ENCODE measurements at regions not wholly inside any gene's neighbourhood (a gene's known extent, or its start where the extent isn't known, plus 50 kb on each side); places are given as distances from the start of the nearest gene placed in this dataset.

DNA sequence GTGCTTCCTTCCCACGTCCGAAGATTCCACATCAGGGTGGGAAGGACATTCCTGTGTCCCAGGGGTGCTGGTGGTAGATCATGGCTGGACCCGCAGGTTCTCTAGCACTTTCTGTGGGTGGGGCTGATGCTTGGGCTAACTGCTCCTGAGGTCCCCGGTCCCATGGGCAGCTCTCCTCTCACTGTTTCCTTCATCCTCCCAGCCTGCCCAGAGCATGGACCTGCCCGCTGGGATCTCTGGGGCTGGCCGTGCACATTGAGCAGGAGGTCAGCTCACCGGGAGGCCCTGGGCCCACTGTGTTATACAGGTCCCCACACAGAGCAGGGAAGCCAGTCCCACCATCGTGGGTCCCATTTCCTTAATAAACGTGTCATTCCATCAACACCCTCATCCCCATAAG is 502.3 kb downstream of the TCERG1L start:
- no TSS peak for BruUV-seq (replicated peaks)
- Histone ChIP-seq H3K9ac (ENCODE audit: low read length) (no peak overlapping the region), H3K4me1 (ENCODE audit: insufficient read depth, low read length) (no peaks in the 10 kb centered on the region), H3K79me2 (ENCODE audit: low read length) (no peaks in the 10 kb centered on the region), H3K36me3 (ENCODE audit: low read depth, low read length) (no peaks in the 10 kb centered on the region), H3K9me3 (ENCODE audit: low read length) (no peaks in the 10 kb centered on the region), H3K9me2 (replicated peaks; ENCODE audit: low read length) (no peaks in the 10 kb centered on the region), H3F3A (ENCODE audit: low read length, unreplicated experiment) (no peaks in the 10 kb centered on the region), H3K4me2 (ENCODE audit: low read length) (no peak overlapping the region), H3K4me3 (ENCODE audit: low read length) (no peak overlapping the region), H4K20me1 (ENCODE audit: low read length) (no peaks in the 10 kb centered on the region), H3K27ac (ENCODE audit: low read length) (no peak overlapping the region), H3K27me3 (ENCODE audit: low read length) (no peaks in the 10 kb centered on the region), H2AFZ (ENCODE audit: low read length) (no peak overlapping the region)
- ATAC-seq (no peak), DNase-seq (no peak)
- TF ChIP-seq EZH2phosphoT487 (IDR thresholded peaks at IDR 0.05; ENCODE audit: borderline replicate concordance, low read length) (no peak), EZH2 (IDR thresholded peaks at IDR 0.05; ENCODE audit: low read length, unreplicated experiment) (no peak)
- TF ChIP-seq, protein P1, sequence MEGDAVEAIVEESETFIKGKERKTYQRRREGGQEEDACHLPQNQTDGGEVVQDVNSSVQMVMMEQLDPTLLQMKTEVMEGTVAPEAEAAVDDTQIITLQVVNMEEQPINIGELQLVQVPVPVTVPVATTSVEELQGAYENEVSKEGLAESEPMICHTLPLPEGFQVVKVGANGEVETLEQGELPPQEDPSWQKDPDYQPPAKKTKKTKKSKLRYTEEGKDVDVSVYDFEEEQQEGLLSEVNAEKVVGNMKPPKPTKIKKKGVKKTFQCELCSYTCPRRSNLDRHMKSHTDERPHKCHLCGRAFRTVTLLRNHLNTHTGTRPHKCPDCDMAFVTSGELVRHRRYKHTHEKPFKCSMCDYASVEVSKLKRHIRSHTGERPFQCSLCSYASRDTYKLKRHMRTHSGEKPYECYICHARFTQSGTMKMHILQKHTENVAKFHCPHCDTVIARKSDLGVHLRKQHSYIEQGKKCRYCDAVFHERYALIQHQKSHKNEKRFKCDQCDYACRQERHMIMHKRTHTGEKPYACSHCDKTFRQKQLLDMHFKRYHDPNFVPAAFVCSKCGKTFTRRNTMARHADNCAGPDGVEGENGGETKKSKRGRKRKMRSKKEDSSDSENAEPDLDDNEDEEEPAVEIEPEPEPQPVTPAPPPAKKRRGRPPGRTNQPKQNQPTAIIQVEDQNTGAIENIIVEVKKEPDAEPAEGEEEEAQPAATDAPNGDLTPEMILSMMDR (conservative IDR thresholded peaks at IDR 0.05; ENCODE audit: low read depth, low read length), result no peak
- CTCF ChIA-PET, result no interaction called here
- intact Hi-C loops (cut with micrococcal nuclease), result no loop called here
- POLR2A ChIA-PET (ENCODE audit: unreplicated experiment), result no interaction called here

DNA sequence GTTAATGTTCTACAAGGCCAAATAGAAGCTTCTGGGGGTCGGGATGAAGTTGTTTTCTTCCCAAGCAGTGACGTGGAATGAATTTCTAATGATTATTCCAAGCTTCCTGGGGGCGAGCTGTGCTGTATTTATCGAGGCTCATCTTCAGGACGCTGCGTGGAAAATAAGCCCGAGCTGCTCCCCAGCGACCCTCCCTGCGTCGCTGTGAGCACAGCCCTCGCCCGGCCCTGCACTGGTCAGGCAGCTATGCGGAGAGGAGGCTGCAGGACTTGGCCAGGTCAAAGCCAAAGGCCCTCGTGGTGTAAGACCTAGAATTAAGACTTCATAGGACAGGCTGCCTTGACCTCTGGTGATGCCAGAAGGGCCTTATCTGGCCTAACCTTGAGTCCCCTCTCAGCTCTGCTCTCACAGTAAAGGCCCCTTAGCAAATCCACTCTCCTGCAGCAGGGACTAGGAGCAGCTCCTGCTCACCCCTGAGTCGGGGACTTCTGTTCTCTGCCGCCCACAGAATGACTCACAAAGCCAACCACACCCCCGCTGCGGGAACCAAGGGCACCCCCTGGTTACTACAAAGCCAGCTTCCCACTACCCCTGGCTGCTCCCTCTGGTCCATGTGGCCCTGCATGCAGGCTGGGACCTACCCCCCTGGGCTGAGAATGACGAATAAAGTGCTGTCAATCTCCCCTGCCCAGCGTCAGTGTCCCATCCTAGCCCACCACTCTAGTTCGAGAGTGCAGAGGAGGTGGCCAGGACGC is 501.6 kb downstream of the TCERG1L start:
- Histone ChIP-seq H3K4me1 (ENCODE audit: insufficient read depth, low read length) (no peaks in the 10 kb centered on the region), H3F3A (ENCODE audit: low read length, unreplicated experiment) (no peaks in the 10 kb centered on the region), H3K79me2 (ENCODE audit: low read length) (no peaks in the 10 kb centered on the region), H3K36me3 (ENCODE audit: low read depth, low read length) (no peaks in the 10 kb centered on the region), H3K27me3 (ENCODE audit: low read length) (no peaks in the 10 kb centered on the region), H3K4me3 (ENCODE audit: low read length) (no peak overlapping the region), H3K9me3 (ENCODE audit: low read length) (no peaks in the 10 kb centered on the region), H3K4me2 (ENCODE audit: low read length) (no peak overlapping the region), H3K27ac (ENCODE audit: low read length) (no peak overlapping the region), H4K20me1 (ENCODE audit: low read length) (no peaks in the 10 kb centered on the region), H3K9ac (ENCODE audit: low read length) (no peak overlapping the region), H2AFZ (ENCODE audit: low read length) (no peak overlapping the region), H3K9me2 (replicated peaks; ENCODE audit: low read length) (no peaks in the 10 kb centered on the region)
- ChIA-PET POLR2A (ENCODE audit: unreplicated experiment) (no interaction called here), CTCF (no interaction called here)
- no peak for TF ChIP-seq EZH2 (IDR thresholded peaks at IDR 0.05; ENCODE audit: low read length, unreplicated experiment)
- TF ChIP-seq, protein P1 (conservative IDR thresholded peaks at IDR 0.05; ENCODE audit: low read depth, low read length), result no peak
- TF ChIP-seq EZH2phosphoT487 (IDR thresholded peaks at IDR 0.05; ENCODE audit: borderline replicate concordance, low read length), result no peak
- no TSS peak for BruUV-seq (replicated peaks)
- DNase-seq (no peak), ATAC-seq (no peak)
- intact Hi-C loops (cut with micrococcal nuclease), result no loop called here

DNA sequence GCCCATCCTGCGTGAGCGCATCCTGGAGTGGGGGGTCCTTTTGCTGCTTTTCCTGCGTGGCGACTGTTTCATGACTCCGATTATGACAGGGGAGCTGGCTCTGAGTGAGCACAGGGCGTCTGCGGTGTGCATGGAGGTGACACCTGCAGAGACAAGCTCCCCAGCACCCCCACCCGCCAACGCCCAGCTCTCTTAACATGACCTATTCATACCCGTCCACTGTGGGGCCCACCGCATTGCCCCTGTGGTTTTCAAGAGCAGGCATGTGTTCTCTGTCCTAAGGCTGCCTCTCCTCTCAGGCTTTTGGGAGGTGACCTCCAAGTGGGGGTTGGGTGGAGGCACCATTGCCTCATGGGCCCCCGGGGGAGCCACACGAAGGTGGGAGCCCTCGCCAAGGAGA is 500.7 kb downstream of the TCERG1L start:
- Histone ChIP-seq H3K4me1 (ENCODE audit: insufficient read depth, low read length) (no peaks in the 10 kb centered on the region), H3K9ac (ENCODE audit: low read length) (no peak overlapping the region), H3K4me3 (ENCODE audit: low read length) (no peak overlapping the region), H4K20me1 (ENCODE audit: low read length) (no peaks in the 10 kb centered on the region), H3F3A (ENCODE audit: low read length, unreplicated experiment) (no peaks in the 10 kb centered on the region), H3K9me3 (ENCODE audit: low read length) (no peaks in the 10 kb centered on the region), H3K27ac (ENCODE audit: low read length) (no peak overlapping the region), H3K27me3 (ENCODE audit: low read length) (no peaks in the 10 kb centered on the region), H3K79me2 (ENCODE audit: low read length) (no peaks in the 10 kb centered on the region), H3K4me2 (ENCODE audit: low read length) (no peak overlapping the region), H3K36me3 (ENCODE audit: low read depth, low read length) (no peaks in the 10 kb centered on the region), H2AFZ (ENCODE audit: low read length) (no peak overlapping the region), H3K9me2 (replicated peaks; ENCODE audit: low read length) (no peaks in the 10 kb centered on the region)
- ChIA-PET POLR2A (ENCODE audit: unreplicated experiment) (no interaction called here), CTCF (no interaction called here)
- intact Hi-C loops (cut with micrococcal nuclease), result no loop called here
- DNase-seq, result no peak
- no peak for ATAC-seq
- TF ChIP-seq, protein P1 (conservative IDR thresholded peaks at IDR 0.05; ENCODE audit: low read depth, low read length), result no peak
- BruUV-seq (replicated peaks), result no TSS peak
